NCI-H345 treated with DMSO at 0.1 percent for 48 hours (cell line): ENCODE measurements at regions not wholly inside any gene's neighbourhood (a gene's known extent, or its start where the extent isn't known, plus 50 kb on each side); places are given as distances from the start of the nearest gene placed in this dataset.
"Not testable (repeated sequence)": the region's sequence is repeated elsewhere in the genome, so short reads cannot be mapped to it uniquely, and the experiment has no call there.

Experiments used
- DNase-seq: peaks from one replicate; lab custom pipeline; 2025; ENCODE audit not compliant: unreplicated experiment; lab: John Stamatoyannopoulos, UW

GRCh38 chr5:56733580-56733979 is 81.8 kb upstream of the MAP3K1 start:
- no peak for DNase-seq

DNA sequence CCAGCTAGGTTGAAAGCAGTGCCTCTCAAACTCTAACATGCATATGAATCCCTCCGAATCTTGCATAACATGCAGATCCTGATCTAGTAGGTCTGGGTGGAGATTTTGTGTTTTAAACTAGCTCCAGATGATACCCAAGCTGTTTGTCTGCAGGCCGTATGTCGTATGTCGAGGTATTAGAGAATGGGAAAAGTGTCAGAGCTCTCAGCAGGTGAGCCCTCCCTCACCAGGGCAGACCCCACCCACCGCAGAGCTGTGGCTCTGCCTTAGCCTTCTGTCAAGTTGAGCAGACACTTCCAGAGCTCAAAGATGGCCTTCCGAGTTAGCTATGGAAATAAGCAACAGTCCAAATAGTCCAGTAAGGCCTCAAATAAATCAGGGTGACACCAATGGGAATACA is 83.2 kb upstream of the MAP3K1 start:
- no peak for DNase-seq

- not testable (repeated sequence) for DNase-seq
These were observed 83.9 kb upstream of the MAP3K1 start for GRCh38 chr5:56731473-56731872.

- DNase-seq, result no peak
These were observed 85.9 kb upstream of the MAP3K1 start for GRCh38 chr5:56729488-56729887.

DNA sequence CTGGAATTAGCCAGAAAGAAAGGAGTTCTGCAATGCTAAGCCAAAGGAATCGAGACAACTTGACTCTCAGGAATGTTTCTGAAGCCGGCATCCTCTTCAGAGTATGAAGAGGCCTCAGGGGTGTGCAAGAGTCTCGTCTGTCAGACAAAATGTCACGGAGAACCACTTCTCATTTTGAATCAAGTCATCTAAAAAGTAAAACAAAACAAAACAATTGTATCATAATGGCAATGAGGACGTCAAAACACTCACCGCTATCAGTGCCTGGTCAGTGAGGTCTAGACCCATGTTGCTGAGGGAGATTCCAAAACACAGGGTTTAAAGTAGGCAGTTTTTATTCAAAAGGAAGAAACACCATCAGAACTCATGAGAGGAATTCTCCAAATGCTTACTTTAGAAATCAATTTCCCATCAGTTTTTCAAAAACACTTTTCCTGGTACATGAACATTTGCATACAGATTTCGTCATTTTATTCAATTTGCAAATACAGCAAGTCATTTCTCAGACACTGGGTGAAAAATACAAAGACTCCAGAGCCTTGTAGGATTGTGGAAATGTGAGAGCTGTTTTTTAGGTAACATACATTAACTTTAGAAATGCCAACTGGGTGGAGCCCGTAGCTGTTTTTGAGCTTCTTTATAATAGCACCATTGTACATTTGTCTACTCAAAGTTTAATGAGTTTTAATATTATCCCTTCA is 89.5 kb upstream of the MAP3K1 start:
- DNase-seq, result no peak

DNA sequence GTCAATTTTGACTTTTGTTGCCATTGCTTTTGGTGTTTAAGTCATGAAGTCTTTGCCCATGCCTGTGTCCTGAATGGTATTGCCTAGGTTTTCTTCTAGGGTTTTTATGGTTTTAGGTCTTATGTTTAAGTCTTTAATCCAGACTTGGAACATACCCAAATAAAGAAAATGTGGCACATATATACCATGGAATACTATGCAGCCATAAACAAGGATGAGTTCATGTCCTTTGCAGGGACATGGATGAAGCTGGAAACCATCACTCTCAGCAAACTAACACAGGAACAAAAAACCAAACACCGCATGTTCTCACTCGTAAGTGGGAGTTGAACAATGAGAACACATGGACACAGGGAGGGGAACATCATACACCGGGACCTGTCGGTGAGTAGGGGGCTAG is 90.5 kb upstream of the MAP3K1 start:
- DNase-seq, result not testable (repeated sequence)

- no peak for DNase-seq
These were observed 93.0 kb upstream of the MAP3K1 start for GRCh38 chr5:56722317-56722716.

DNA sequence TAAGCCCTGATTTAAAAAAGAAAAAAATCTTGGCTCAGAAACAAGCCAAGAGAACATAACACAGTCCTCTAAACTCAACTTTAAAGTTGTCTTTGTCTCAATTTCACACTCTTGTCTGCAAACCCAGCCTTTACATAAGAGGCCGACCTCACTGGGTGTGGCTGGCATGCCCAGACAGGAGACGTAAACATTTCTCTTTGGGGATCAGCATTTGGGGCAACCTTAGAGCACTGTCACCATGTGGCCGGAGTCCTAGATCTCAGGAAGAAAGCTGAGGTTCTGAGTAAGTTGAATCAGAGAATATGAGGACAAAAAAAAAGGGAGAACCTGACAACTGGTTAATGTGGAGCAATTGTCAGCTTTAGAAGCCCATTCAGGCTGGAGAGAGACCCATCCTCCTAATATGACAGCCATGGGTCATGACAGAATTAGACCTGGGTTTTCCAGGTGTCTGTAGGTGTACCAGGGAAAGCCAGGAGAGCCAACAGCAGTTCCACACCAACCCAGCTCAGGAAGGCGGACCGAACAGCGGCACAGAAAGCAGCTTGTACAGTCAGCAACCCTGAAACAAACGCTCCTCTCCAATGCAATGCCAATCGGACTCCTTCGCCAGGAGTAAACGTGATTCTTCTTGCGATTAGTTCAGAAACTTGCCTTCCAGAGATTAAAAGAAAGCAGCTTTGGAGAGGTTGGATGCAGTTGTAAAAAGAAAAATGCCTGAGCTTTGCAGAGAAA is 97.9 kb upstream of the MAP3K1 start:
- DNase-seq, result no peak

GRCh38 chr5:56715986-56716385 is 99.4 kb upstream of the MAP3K1 start:
- DNase-seq, result no peak

DNA sequence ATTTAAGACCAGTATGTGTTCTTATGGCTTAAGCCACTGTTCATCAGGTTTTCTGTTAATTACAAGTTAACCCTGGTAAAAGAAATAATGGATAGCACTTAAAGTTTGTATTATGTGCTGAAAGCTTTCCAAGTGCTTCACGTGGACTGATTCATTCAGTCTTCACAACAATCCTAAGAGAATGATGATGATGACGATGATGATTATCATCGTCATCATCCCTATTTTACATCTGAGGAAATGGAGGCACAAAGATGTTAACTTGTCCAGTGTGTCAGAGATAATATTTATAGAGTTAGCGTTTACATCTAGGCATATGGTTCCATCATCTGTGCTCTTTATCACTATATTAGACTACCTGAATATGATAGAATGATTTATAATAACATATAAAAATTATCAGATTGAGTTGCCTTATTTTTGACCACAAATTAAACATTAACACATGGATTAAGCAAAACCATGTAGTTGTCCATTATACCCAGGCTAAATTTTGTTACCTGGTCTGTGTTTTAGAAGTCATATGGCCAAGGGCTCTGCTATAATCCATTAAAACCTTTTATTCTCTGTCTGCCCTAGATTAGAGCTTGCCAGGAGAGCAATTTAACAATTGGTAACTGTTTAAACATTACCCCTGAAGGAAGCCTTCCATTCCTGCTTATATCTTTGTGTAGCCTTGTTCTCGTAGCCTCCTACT is 102.3 kb upstream of the MAP3K1 start:
- DNase-seq, result no peak

- DNase-seq, result no peak
These were observed 104.3 kb upstream of the MAP3K1 start for GRCh38 chr5:56710826-56711590.

DNA sequence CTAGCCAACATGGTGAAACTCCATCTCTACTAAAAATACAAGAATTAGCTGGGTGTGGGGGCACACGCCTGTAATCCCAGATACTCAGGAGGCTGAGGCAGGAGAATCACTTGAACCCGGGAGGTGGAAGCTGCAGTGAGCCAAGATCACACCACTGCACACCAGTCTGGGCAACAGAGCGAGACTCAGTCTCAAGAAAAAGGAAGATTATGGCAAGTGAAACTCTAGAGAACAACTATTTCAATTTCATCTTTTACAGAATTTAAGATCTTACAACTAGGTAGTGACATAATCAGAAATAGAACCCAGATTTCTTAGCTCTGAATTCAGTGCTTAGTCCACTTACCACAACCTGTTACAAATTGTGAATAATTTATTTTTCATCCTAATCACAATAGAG is 108.8 kb upstream of the MAP3K1 start:
- DNase-seq, result no peak

- DNase-seq, result no peak
These were observed 110.1 kb upstream of the MAP3K1 start for GRCh38 chr5:56705217-56705616.

DNA sequence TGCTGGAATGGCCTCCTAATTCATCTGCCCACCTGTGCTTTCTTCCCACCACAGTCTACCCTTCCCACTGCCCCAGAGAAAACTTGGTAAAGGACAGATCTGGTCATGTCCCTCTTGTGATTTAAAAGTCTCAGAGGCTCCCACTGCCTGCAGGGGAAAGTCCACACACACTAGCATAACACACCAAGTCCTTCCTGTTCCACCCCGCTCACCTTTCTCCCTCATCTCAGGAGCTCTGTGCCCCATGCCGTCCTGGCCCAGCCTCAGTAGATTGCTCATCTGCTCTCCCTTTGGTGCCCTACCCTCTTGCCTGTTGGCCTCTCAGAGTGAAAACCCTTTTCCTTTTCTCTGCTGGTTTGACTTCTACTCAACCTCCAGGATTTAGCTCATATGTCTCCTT is 111.4 kb upstream of the MAP3K1 start:
- no peak for DNase-seq

DNA sequence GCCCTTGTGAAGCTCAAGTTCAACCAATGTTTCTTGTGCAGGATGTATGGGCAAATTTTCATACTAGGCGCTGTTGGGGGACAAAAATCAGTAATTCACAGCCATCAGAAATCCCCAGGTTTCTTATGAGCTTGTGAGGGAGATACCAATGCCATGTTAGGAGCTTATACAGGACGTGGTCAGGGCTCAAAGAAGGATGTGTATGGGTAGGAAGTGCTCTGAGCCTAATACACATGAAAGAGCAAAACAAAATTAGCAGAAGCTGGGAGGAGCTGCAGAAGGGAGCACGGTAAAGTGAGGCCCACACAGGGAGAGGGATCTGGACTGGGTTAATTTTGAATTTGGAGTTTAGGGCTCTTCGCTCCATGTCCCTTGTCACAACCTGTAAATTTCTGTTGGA is 114.6 kb upstream of the MAP3K1 start:
- DNase-seq, result no peak

DNA sequence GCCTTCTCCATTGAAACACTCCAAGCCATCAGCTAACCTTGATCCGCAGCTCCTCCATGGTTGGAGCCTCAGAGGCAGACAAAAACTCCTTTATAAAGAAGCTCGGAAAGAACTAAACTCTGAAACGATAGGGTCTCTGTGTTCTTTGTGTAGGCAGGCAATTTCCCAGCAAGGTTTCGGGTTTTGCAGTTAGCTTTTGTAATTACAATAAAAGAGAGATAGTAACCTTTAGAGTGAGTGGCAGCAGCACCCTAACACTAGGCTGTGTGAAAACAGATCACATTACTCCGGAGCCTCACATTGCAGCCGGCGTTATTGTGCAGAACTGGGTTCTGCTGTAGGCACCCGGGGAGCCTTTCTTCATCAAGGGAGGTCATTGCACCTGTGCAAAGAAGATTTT is 115.8 kb upstream of the MAP3K1 start:
- DNase-seq, result peak; percentile 52

GRCh38 chr5:56698463-56699381 is 116.6 kb upstream of the MAP3K1 start:
- peak; percentile 55 for DNase-seq

GRCh38 chr5:56696900-56697299 is 118.4 kb upstream of the MAP3K1 start:
- no peak for DNase-seq

DNA sequence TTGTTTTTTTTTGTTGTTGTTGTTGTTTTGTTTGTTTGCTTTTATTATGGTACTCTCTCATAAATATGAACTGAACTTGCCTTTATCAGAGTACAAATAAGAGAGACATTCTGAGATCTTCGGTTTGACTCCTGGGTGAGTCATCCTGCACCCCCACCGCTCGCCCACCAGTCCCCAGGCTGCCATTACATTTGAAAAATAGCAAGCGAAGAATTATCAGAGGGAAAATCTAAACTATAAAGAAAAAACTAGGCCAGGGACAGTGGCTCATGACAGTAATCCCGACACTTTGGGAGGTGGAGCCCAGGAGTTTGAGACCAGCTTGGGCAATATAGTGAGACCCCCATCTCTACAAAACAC is 122.1 kb upstream of the MAP3K1 start:
- no peak for DNase-seq
